Loucy (cell line): ENCODE measurements at regions not wholly inside any gene's neighbourhood (a gene's known extent, or its start where the extent isn't known, plus 50 kb on each side); places are given as distances from the start of the nearest gene placed in this dataset.

Source experiments
- H2AFZ ChIP-seq: fragments of 200-600 bp; sonication (generic); 2 replicates; pipeline ENCODE4 v1.6.0; 2016; ENCODE audit warnings: antibody characterized with exemption, mild to moderate bottlenecking, low read length, moderate library complexity
- H3F3A ChIP-seq: fragments of 200-600 bp; 2 replicates; pipeline ENCODE4 v1.6.0; 2016; ENCODE audit warnings: antibody characterized with exemption, low read depth, mild to moderate bottlenecking
- H3K27me3 ChIP-seq: fragments of 200-600 bp; sonication (generic); 2 replicates; pipeline ENCODE4 v1.6.1; 2014; ENCODE audit warnings: low read length, mild to moderate bottlenecking; ENCODE audit not compliant: insufficient read depth, poor library complexity, severe bottlenecking
- H3K36me3 ChIP-seq: fragments of 200-600 bp; sonication (generic); 2 replicates; pipeline ENCODE4 v1.6.1; 2016; ENCODE audit warnings: low read length; ENCODE audit not compliant: insufficient read depth
- H3K4me1 ChIP-seq: fragments of 200-600 bp; sonication (generic); 2 replicates; pipeline ENCODE4 v1.5.1; 2014; ENCODE audit warnings: low read length, mild to moderate bottlenecking; ENCODE audit not compliant: insufficient read depth, poor library complexity, severe bottlenecking
- H3K4me2 ChIP-seq: fragments of 200-600 bp; sonication (generic); 2 replicates; pipeline ENCODE4 v1.6.0; 2014; ENCODE audit warnings: antibody characterized with exemption, low read length, low read depth, mild to moderate bottlenecking; ENCODE audit not compliant: poor library complexity, severe bottlenecking
- H3K4me3 ChIP-seq: fragments of 200-600 bp; sonication (generic); 2 replicates; pipeline ENCODE4 v1.5.1; 2014; ENCODE audit warnings: low read length, mild to moderate bottlenecking, mixed read lengths; ENCODE audit not compliant: poor library complexity, severe bottlenecking
- H3K79me2 ChIP-seq: fragments of 200-600 bp; sonication (generic); 2 replicates; pipeline ENCODE4 v1.6.1; 2014; ENCODE audit warnings: low read length; ENCODE audit not compliant: insufficient read depth
- H3K9ac ChIP-seq: fragments of 200-600 bp; sonication (generic); 2 replicates; pipeline ENCODE4 v1.6.0; 2014; ENCODE audit warnings: mild to moderate bottlenecking, low read depth, low read length, moderate library complexity; ENCODE audit not compliant: poor library complexity, severe bottlenecking
- H3K9me2 ChIP-seq: fragments of 200-600 bp; sonication (generic); replicated peaks from 2 replicates; pipeline ENCODE4 v1.6.1; 2016; ENCODE audit warnings: low read depth, low read length, mixed read lengths
- H3K9me3 ChIP-seq: fragments of 200-600 bp; sonication (generic); 2 replicates; pipeline ENCODE4 v1.6.1; 2014; ENCODE audit warnings: mild to moderate bottlenecking, antibody characterized with exemption, low read length, low read depth; ENCODE audit not compliant: insufficient read depth
- H4K20me1 ChIP-seq: fragments of 200-600 bp; sonication (generic); 2 replicates; pipeline ENCODE4 v1.6.0; 2014; ENCODE audit warnings: antibody characterized with exemption, low read length, mild to moderate bottlenecking; ENCODE audit not compliant: insufficient read depth, poor library complexity, severe bottlenecking
- CTCF ChIP-seq: fragments of 200-600 bp; sonication (generic); conservative IDR thresholded peaks from 2 replicates; pipeline ENCODE4 v1.5.1; 2014; ENCODE audit warnings: mild to moderate bottlenecking, antibody characterized with exemption, low read length
- EZH2phosphoT487 ChIP-seq: fragments of 200-600 bp; IDR thresholded peaks from 2 replicates; pipeline ENCODE4 v1.6.1; 2018; ENCODE audit warnings: antibody characterized with exemption, mild to moderate bottlenecking, moderate library complexity, borderline replicate concordance

- H3K9me3 ChIP-seq = no peaks in the 10 kb centered on the region
- no peaks in the 10 kb centered on the region for H3K4me1 ChIP-seq
- H3K36me3 ChIP-seq = no peaks in the 10 kb centered on the region
- H3K4me3 ChIP-seq = no peak overlapping the region
- H3K79me2 ChIP-seq = no peaks in the 10 kb centered on the region
- no peaks in the 10 kb centered on the region for H3K27me3 ChIP-seq
- H4K20me1 ChIP-seq = no peaks in the 10 kb centered on the region
- H3K4me2 ChIP-seq = no peak overlapping the region
- H3K9ac ChIP-seq = no peak overlapping the region
- no peak overlapping the region for H2AFZ ChIP-seq
- H3F3A ChIP-seq = no peaks in the 10 kb centered on the region
- TF ChIP-seq CTCF = no peak
- no peak for TF ChIP-seq EZH2phosphoT487
- H3K9me2 ChIP-seq = no peaks in the 10 kb centered on the region
These were observed 218.6 kb downstream of the NR2F2 start for GRCh38 chr15:96549136-96549535.

- Histone ChIP-seq H3K9ac (no peak overlapping the region), H3K4me2 (no peak overlapping the region), H3K9me3 (no peaks in the 10 kb centered on the region), H4K20me1 (no peaks in the 10 kb centered on the region), H3K9me2 (no peaks in the 10 kb centered on the region), H3K79me2 (no peaks in the 10 kb centered on the region), H2AFZ (no peak overlapping the region), H3F3A (no peaks in the 10 kb centered on the region), H3K27me3 (no peaks in the 10 kb centered on the region), H3K4me3 (no peak overlapping the region), H3K4me1 (no peaks in the 10 kb centered on the region), H3K36me3 (no peaks in the 10 kb centered on the region)
- no peak for TF ChIP-seq EZH2phosphoT487
- no peak for TF ChIP-seq CTCF
These were observed 220.7 kb downstream of the NR2F2 start for GRCh38 chr15:96551196-96551595.

- Histone ChIP-seq H3F3A (no peaks in the 10 kb centered on the region), H3K4me3 (no peak overlapping the region), H3K9ac (no peak overlapping the region), H3K4me2 (no peak overlapping the region), H3K9me2 (no peaks in the 10 kb centered on the region), H4K20me1 (no peaks in the 10 kb centered on the region), H3K9me3 (no peaks in the 10 kb centered on the region), H2AFZ (no peak overlapping the region), H3K36me3 (no peaks in the 10 kb centered on the region), H3K27me3 (no peaks in the 10 kb centered on the region), H3K79me2 (no peaks in the 10 kb centered on the region), H3K4me1 (no peaks in the 10 kb centered on the region)
- TF ChIP-seq CTCF = no peak
- no peak for TF ChIP-seq EZH2phosphoT487
These were observed 221.2 kb downstream of the NR2F2 start for GRCh38 chr15:96551722-96552121.
